K562 (cell line): ENCODE measurements at regions not wholly inside any gene's neighbourhood (a gene's known extent, or its start where the extent isn't known, plus 50 kb on each side); places are given as distances from the start of the nearest gene placed in this dataset.

Source experiments
- ATAC-seq: fragments of 200-7000 bp; cut with Tn5 transposase; 3 replicates; pipeline ENCODE4 v1.9.1; 2020; ENCODE audit warnings: moderate library complexity
- BruUV-seq: library from RNA; stranded (reverse); fragments of 400-500 nt; replicated peaks from 2 replicates; lab custom pipeline; 2021; lab: Mats Ljungman, UMichigan
- CTCF ChIA-PET: fragments of 300-600 bp; formaldehyde crosslinking; extraction: SDS; loops from one replicate; lab custom pipeline; 2021; ENCODE audit warnings: low intra/inter-chr PET ratio; lab: Yijun Ruan, JAX
- POLR2A ChIA-PET: fragments of 300-600, 350-650 bp; sonication (Branson Sonifier 250); formaldehyde crosslinking; extraction: SDS; loops from one replicate; lab custom pipeline; 2021; ENCODE audit warnings: antibody characterized with exemption, inconsistent platforms; lab: Yijun Ruan, JAX
- DNase-seq, 4 experiments: peaks; one replicate each; pipeline versions ENCODE4 v3.0.0 to v3.0.0-alpha.2; 2011 to 2018; ENCODE audit warnings: low spot score in 3 of 4, mixed read lengths in 3 of 4; ENCODE audit errors: extremely low read depth in 1 of 4
- FAIRE-seq: peaks from 2 replicates; lab custom pipeline; 2011; peaks lifted over from hg19 to GRCh38; lab: Jason Lieb, UNC
- H2AFZ ChIP-seq: 2 replicates; pipeline ENCODE4 v1.6.0; 2011; ENCODE audit warnings: low read depth, low read length, control low read depth, inconsistent platforms
- H3K27ac ChIP-seq: fragments of 200-600 bp; 3 replicates; pipeline ENCODE4 v1.8.0; 2011; ENCODE audit warnings: low read depth, mild to moderate bottlenecking, control low read depth, inconsistent platforms, low read length, moderate library complexity, mixed read lengths; ENCODE audit errors: extremely low read depth
- H3K27me3 ChIP-seq, 2 experiments: fragments of 300-600 bp in 1 of 2; 2 replicates in 1 of 2; 3 replicates in 1 of 2; pipeline versions ENCODE4 v1.6.0 to v1.8.0; 2011; ENCODE audit warnings: inconsistent platforms in 2 of 2, low read length in 2 of 2, mild to moderate bottlenecking in 1 of 2, mixed read lengths in 1 of 2, moderate library complexity in 1 of 2; ENCODE audit not compliant: control insufficient read depth in 2 of 2, insufficient read depth in 2 of 2
- H3K36me3 ChIP-seq: fragments of 300-600 bp; 3 replicates; pipeline ENCODE4 v1.8.0; 2011; ENCODE audit warnings: mild to moderate bottlenecking, low read length, inconsistent platforms; ENCODE audit not compliant: control insufficient read depth, insufficient read depth
- H3K4me1 ChIP-seq, 2 experiments: fragments of 200-600 bp in 1 of 2; replicated peaks in 1 of 2; 2 replicates in 1 of 2; 3 replicates in 1 of 2; pipeline versions ENCODE4 v1.5.1 to v1.8.0; 2011; ENCODE audit warnings: inconsistent platforms in 2 of 2, low read length in 2 of 2, mild to moderate bottlenecking in 1 of 2, mixed read lengths in 1 of 2, moderate library complexity in 1 of 2; ENCODE audit not compliant: control insufficient read depth in 2 of 2, insufficient read depth in 2 of 2
- H3K4me2 ChIP-seq: 2 replicates; pipeline ENCODE4 v1.6.1; 2011; ENCODE audit warnings: low read length, control low read depth, inconsistent platforms, mixed read lengths; ENCODE audit not compliant: insufficient read depth
- H3K4me3 ChIP-seq: fragments of 200-600 bp; sonication (generic), shearing (Covaris generic); 2 replicates; pipeline ENCODE4 v1.5.1; 2016; ENCODE audit warnings: control low read depth, inconsistent platforms
- H3K79me2 ChIP-seq: fragments of 200-600 bp; 3 replicates; pipeline ENCODE4 v1.8.0; 2011; ENCODE audit warnings: low read length, inconsistent platforms; ENCODE audit not compliant: control insufficient read depth, insufficient read depth
- H3K9ac ChIP-seq, 2 experiments: 2 replicates each; pipeline versions ENCODE4 v1.6.0 to v1.6.1; 2011; ENCODE audit warnings: low read depth in 2 of 2, low read length in 2 of 2, control low read depth in 1 of 2, inconsistent platforms in 1 of 2, mild to moderate bottlenecking in 1 of 2, mixed read lengths in 1 of 2; ENCODE audit not compliant: insufficient read depth in 1 of 2
- H3K9me1 ChIP-seq: one replicate; pipeline ENCODE4 v1.6.0; 2011; ENCODE audit warnings: inconsistent platforms, mild to moderate bottlenecking, low read length, moderate library complexity; ENCODE audit not compliant: control insufficient read depth, insufficient read depth
- H3K9me3 ChIP-seq: replicated peaks from 2 replicates; pipeline ENCODE4 v1.5.1; 2011; ENCODE audit warnings: low read depth, low read length, inconsistent platforms; ENCODE audit not compliant: control insufficient read depth, insufficient read depth
- H4K20me1 ChIP-seq: replicated peaks from 2 replicates; pipeline ENCODE4 v1.6.1; 2011; ENCODE audit warnings: low read length, inconsistent platforms, mixed read lengths; ENCODE audit not compliant: control insufficient read depth, insufficient read depth
- GTF2E2 ChIP-seq: fragments of 200-800 bp; sonication (Bioruptor generic); IDR thresholded peaks from 2 replicates; pipeline ENCODE4 v1.6.1; 2016; ENCODE audit warnings: missing genetic modification characterization, missing compliant biosample characterization
- ILK ChIP-seq: fragments of 450-650 bp; IDR thresholded peaks from 2 replicates; pipeline ENCODE4 v1.6.1; 2016; ENCODE audit warnings: missing genetic modification characterization, low read depth, mild to moderate bottlenecking, missing compliant biosample characterization, moderate library complexity, borderline replicate concordance
- RNF2 ChIP-seq: sonication (generic); IDR thresholded peaks from 2 replicates; pipeline ENCODE4 v1.6.1; 2016
- SP2 ChIP-seq: IDR thresholded peaks from 2 replicates; pipeline ENCODE4 v1.6.1; 2011; ENCODE audit warnings: mild to moderate bottlenecking, low read depth, low read length, moderate library complexity; ENCODE audit not compliant: poor library complexity, severe bottlenecking; ENCODE audit errors: extremely low read depth
- SRF ChIP-seq, 2 experiments: fragments of 250-450, 450-650 bp in 1 of 2; sonication (Bioruptor Pico) in 1 of 2; sonication (generic) in 1 of 2; formaldehyde crosslinking; IDR thresholded peaks; 2 replicates each; pipeline versions ENCODE4 v1.5.0 to v1.5.1; 2020 to 2022; ENCODE audit warnings: mild to moderate bottlenecking in 1 of 2, missing genetic modification reagents in 1 of 2
- TFAM ChIP-seq: fragments of 250-450 bp; sonication (Bioruptor Pico); conservative IDR thresholded peaks from 2 replicates; pipeline ENCODE4 v1.5.0; 2021; ENCODE audit warnings: mild to moderate bottlenecking, moderate library complexity
- WGBS: fragments of 100-300 bp; shearing (Covaris generic); methylation state at CpG from one replicate; pipeline ENCODE4 v1.1.6; 2016; ENCODE audit warnings: low coverage, mixed read lengths; ENCODE audit not compliant: insufficient coverage; ENCODE audit errors: missing lambda C conversion rate; 5-methylcytosine and 5-hydroxymethylcytosine counted together
- in situ Hi-C: fragments of 300-500 bp; cut with MboI; formaldehyde crosslinking; loops from 4 replicates; pipeline ENCODE4 v1.15.0; 2018; ENCODE audit warnings: inconsistent platforms, mixed read lengths
- intact Hi-C: fragments of 100-400 bp; cut with micrococcal nuclease; formaldehyde crosslinking; loops from 2 replicates; pipeline ENCODE4 v1.14.2; 2022
- TF ChIP-seq, protein P1 (sequence below): sonication (generic); IDR thresholded peaks from 2 replicates; pipeline ENCODE4 v1.6.1; 2016
- TF ChIP-seq, protein P2 (sequence below): sonication (generic); formaldehyde crosslinking; IDR thresholded peaks from 2 replicates; pipeline ENCODE4 v1.8.0; 2022; ENCODE audit warnings: mild to moderate bottlenecking, missing genetic modification reagents

- TF ChIP-seq RNF2 (no peak), ILK (tag) (no peak)
Measured at GRCh38 chr2:226207671-226208070, 591.9 kb downstream of the IRS1 start (continued).

DNA sequence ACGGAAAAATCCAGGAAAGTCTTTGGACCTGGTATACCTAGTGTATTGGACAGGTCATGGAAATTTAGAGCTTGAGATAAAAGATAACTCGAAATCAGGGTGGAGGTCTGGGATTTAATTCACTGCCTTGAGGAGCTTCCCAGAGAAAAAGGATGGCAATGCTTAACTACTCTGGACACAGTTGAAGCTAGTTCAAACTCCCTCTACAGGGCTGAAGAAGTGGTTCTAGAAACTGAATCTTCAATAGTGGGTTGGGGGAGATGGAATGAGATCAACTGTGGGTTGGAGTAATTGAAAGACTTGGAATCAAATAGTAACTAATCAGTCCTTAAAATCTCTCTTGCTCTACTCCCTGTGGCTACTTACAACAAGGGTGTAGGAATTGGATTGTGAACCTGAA is 600.1 kb downstream of the IRS1 start:
- BruUV-seq, result no TSS peak
- TF ChIP-seq SP2, result no peak
- Histone ChIP-seq H3K9me3 (no peaks in the 10 kb centered on the region), H2AFZ (no peak overlapping the region), H3K36me3 (no peaks in the 10 kb centered on the region), H3K79me2 (no peaks in the 10 kb centered on the region), H3K4me2 (no peak overlapping the region), H3K9ac (no peak overlapping the region), H3K4me3 (no peak overlapping the region), H3K27me3 (no peaks in the 10 kb centered on the region), H3K9me1 (no peaks in the 10 kb centered on the region), H3K4me1 (no peaks in the 10 kb centered on the region), H3K27ac (no peak overlapping the region), H4K20me1 (no peaks in the 10 kb centered on the region)
- ATAC-seq (no peak), DNase-seq (no peak), FAIRE-seq (no peak)
- in situ Hi-C loops (no loop called here), intact Hi-C loops (no loop called here)
- 0% methylated on average over 2 of the region's 2 CpGs for WGBS
- ChIA-PET POLR2A (no interaction called here), CTCF (no interaction called here)

- intact Hi-C loops (no loop called here), in situ Hi-C loops (no loop called here)
- Histone ChIP-seq H3K79me2 (no peaks in the 10 kb centered on the region), H3K27me3 (no peaks in the 10 kb centered on the region), H3K9ac (no peak overlapping the region), H3K4me1 (no peaks in the 10 kb centered on the region), H4K20me1 (no peaks in the 10 kb centered on the region), H3K9me1 (no peaks in the 10 kb centered on the region), H3K27ac (no peak overlapping the region), H3K4me2 (no peak overlapping the region), H3K36me3 (no peaks in the 10 kb centered on the region), H3K9me3 (no peaks in the 10 kb centered on the region), H3K4me3 (no peak overlapping the region), H2AFZ (no peak overlapping the region)
- no TSS peak for BruUV-seq
- no peak for ATAC-seq
- WGBS, result 0% methylated on average over 4 of the region's 4 CpGs
- FAIRE-seq, result no peak
- CTCF ChIA-PET, result no interaction called here
- TF ChIP-seq SRF (CRISPR knock-in tag; IDR thresholded peaks at IDR 0.05) (no peak), TFAM (CRISPR knock-in tag) (no peak), GTF2E2 (no peak)
- TF ChIP-seq, protein P1, sequence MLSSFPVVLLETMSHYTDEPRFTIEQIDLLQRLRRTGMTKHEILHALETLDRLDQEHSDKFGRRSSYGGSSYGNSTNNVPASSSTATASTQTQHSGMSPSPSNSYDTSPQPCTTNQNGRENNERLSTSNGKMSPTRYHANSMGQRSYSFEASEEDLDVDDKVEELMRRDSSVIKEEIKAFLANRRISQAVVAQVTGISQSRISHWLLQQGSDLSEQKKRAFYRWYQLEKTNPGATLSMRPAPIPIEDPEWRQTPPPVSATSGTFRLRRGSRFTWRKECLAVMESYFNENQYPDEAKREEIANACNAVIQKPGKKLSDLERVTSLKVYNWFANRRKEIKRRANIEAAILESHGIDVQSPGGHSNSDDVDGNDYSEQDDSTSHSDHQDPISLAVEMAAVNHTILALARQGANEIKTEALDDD, result no peak
- TF ChIP-seq, protein P2, sequence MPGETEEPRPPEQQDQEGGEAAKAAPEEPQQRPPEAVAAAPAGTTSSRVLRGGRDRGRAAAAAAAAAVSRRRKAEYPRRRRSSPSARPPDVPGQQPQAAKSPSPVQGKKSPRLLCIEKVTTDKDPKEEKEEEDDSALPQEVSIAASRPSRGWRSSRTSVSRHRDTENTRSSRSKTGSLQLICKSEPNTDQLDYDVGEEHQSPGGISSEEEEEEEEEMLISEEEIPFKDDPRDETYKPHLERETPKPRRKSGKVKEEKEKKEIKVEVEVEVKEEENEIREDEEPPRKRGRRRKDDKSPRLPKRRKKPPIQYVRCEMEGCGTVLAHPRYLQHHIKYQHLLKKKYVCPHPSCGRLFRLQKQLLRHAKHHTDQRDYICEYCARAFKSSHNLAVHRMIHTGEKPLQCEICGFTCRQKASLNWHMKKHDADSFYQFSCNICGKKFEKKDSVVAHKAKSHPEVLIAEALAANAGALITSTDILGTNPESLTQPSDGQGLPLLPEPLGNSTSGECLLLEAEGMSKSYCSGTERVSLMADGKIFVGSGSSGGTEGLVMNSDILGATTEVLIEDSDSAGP (CRISPR knock-in tag), result no peak
- POLR2A ChIA-PET, result no interaction called here
- no peak for DNase-seq
Measured at GRCh38 chr2:226198956-226199355, 600.7 kb downstream of the IRS1 start.
